Esophagus squamous epithelium (tissue), 5 donors: ENCODE measurements at regions not wholly inside any gene's neighbourhood (a gene's known extent, or its start where the extent isn't known, plus 50 kb on each side); places are given as distances from the start of the nearest gene placed in this dataset.

ENCODE experiments used
- DNase-seq: peaks from one replicate; lab custom pipeline; 2025; lab: John Stamatoyannopoulos, UW
- H3K27ac ChIP-seq, 4 donors: fragments of 200-600 bp; sonication (generic); one replicate each; pipeline ENCODE4 v1.5.1; 2016 to 2019; ENCODE audit warnings: mild to moderate bottlenecking in 1 of 4
- H3K27me3 ChIP-seq, 4 donors: fragments of 200-600 bp; sonication (generic); 1 replicate in 3 of 4; 2 replicates in 1 of 4; pipeline versions ENCODE4 v1.5.1 to v1.6.0; 2017 to 2021; ENCODE audit warnings: antibody characterized with exemption in 1 of 4
- H3K36me3 ChIP-seq, 3 donors: fragments of 200-600 bp; sonication (generic); one replicate each; pipeline ENCODE4 v1.5.1; 2016 to 2019
- H3K4me1 ChIP-seq, 3 donors: fragments of 200-600 bp; sonication (generic); one replicate each; pipeline ENCODE4 v1.5.1; 2017 to 2019
- H3K4me3 ChIP-seq, 4 donors: fragments of 200-600 bp; sonication (generic); 1 replicate in 3 of 4; 2 replicates in 1 of 4; pipeline ENCODE4 v1.5.1; 2016 to 2019; ENCODE audit warnings: mild to moderate bottlenecking in 2 of 4, moderate library complexity in 1 of 4
- H3K9me3 ChIP-seq, 3 donors: fragments of 200-600 bp; sonication (generic); one replicate each; pipeline ENCODE4 v1.5.1; 2016 to 2019
- POLR2A ChIP-seq, 4 donors: fragments of 450-650 bp; IDR thresholded peaks; one replicate each; pipeline ENCODE4 v1.6.1; 2017; ENCODE audit warnings: antibody characterized with exemption in 4 of 4, mild to moderate bottlenecking in 4 of 4, moderate library complexity in 3 of 4
- WGBS, 2 donors: methylation state at CpG; one replicate each; pipeline ENCODE4 v1.1.5; 2018; 5-methylcytosine and 5-hydroxymethylcytosine counted together
- intact Hi-C: fragments of 100-400 bp; cut with DNase I; formaldehyde crosslinking; loops from one replicate; pipeline ENCODE4 v1.15.0; 2022
- TF ChIP-seq, protein P1 (sequence below), 6 experiments: fragments of 450-650 bp in 4 of 6; fragments of 200-600 bp in 2 of 6; sonication (generic) in 2 of 6; IDR thresholded peaks; one replicate each; pipeline ENCODE4 v1.5.1; 2016 to 2019; ENCODE audit warnings: antibody characterized with exemption in 6 of 6, mild to moderate bottlenecking in 4 of 6, moderate library complexity in 4 of 6
- donor health status: DM: yes; HTN: yes; CAD: no.

GRCh38 chr3:59289831-59290230 lies 240.0 kb upstream of the CFAP20DC start:
- DNase-seq, result no peak
- H3K9me3 ChIP-seq, result peaks cover 0 to 5% (median 4%) of the 10 kb centered on the region in 3 donors
- TF ChIP-seq, protein P1, sequence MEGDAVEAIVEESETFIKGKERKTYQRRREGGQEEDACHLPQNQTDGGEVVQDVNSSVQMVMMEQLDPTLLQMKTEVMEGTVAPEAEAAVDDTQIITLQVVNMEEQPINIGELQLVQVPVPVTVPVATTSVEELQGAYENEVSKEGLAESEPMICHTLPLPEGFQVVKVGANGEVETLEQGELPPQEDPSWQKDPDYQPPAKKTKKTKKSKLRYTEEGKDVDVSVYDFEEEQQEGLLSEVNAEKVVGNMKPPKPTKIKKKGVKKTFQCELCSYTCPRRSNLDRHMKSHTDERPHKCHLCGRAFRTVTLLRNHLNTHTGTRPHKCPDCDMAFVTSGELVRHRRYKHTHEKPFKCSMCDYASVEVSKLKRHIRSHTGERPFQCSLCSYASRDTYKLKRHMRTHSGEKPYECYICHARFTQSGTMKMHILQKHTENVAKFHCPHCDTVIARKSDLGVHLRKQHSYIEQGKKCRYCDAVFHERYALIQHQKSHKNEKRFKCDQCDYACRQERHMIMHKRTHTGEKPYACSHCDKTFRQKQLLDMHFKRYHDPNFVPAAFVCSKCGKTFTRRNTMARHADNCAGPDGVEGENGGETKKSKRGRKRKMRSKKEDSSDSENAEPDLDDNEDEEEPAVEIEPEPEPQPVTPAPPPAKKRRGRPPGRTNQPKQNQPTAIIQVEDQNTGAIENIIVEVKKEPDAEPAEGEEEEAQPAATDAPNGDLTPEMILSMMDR (IDR thresholded peaks at IDR 0.05), result no peak
- no peak for TF ChIP-seq POLR2A (IDR thresholded peaks at IDR 0.05)

DNA sequence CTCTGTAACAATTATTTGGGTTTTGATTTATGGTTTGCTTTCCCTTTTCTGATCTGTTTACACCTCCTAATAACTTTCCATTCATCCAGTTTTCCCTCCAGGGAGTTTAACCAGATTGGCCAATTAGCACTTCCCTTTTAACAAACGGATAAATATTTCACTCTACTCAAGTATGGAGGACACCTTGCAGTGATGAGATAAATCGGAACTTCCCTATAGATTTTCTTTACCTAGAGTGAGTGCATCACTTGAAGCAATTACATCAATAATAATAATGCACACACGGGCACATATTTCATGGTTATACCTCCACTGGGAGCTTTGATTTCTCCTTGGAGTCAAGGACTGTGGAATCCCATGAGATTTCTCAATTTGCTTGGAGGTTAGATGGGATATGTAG lies 239.1 kb upstream of the CFAP20DC start:
- no peaks in the 10 kb centered on the region for H3K27me3 ChIP-seq
- peaks cover 0 to 5% (median 0%) of the 10 kb centered on the region in 3 donors for H3K9me3 ChIP-seq
- H3K4me1 ChIP-seq, result no peaks in the 10 kb centered on the region
- WGBS, 2 donors, result 53 to 55% methylated on average over 3 of the region's 3 CpGs
- DNase-seq, result no peak
- no peak for TF ChIP-seq POLR2A (IDR thresholded peaks at IDR 0.05)
- TF ChIP-seq, protein P1 (IDR thresholded peaks at IDR 0.05), result no peak
- no peak overlapping the region for H3K4me3 ChIP-seq
- no peaks in the 10 kb centered on the region for H3K36me3 ChIP-seq
- intact Hi-C loops, result no loop called here
- no peak overlapping the region for H3K27ac ChIP-seq

More at GRCh38 chr3:59289831-59290230, 240.0 kb upstream of the CFAP20DC start:
- no peaks in the 10 kb centered on the region for H3K27me3 ChIP-seq
- intact Hi-C loops, result no loop called here
- no peak overlapping the region for H3K4me3 ChIP-seq
- H3K36me3 ChIP-seq, result no peaks in the 10 kb centered on the region
- H3K4me1 ChIP-seq, result no peaks in the 10 kb centered on the region
- no peak overlapping the region for H3K27ac ChIP-seq
- WGBS, 2 donors, result 58 to 60% methylated on average over 1 of the region's 1 CpG

DNA sequence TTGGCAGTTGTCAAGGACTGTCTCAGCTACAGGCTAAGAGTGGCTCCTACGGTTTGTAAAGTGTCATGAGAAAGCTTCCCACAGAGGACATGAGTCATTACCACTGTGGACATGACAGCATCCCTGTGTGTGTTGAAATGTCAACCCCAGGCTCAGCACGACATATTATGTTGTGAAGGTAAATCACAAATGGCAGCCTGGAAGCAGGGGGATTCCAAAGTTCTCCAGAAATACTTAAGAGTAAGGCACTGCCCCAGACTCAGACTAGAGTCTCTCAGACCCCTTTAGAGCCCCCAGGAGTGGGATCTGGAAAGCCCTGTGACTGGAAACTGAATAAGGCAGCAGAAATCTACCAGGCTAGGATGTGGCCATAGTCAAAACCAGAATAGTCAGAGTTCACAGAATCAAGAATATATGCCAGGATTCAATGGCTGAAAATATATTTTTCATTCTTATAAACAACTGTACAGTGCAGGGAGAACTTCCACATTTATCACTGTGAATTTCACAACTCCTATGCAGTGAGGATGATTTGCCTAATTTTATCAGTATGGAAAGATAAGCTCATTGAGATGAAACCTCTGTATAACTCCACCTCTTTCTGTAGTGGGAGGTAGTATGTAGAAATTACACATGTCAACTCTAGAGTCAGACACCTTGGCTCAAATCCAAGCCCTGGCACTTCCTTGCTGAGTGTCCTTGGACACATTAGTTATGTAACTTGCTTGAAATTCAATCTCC lies 237.1 kb upstream of the CFAP20DC start:
- no peak for TF ChIP-seq POLR2A (IDR thresholded peaks at IDR 0.05)
- TF ChIP-seq, protein P1 (IDR thresholded peaks at IDR 0.05), result no peak
- intact Hi-C loops, result no loop called here

GRCh38 chr3:59285560-59285959 lies 235.7 kb upstream of the CFAP20DC start:
- 76 to 80% methylated on average over 2 of the region's 2 CpGs for WGBS, 2 donors
- TF ChIP-seq, protein P1 (IDR thresholded peaks at IDR 0.05), result no peak
- TF ChIP-seq POLR2A (IDR thresholded peaks at IDR 0.05), result no peak
- no peak overlapping the region for H3K27ac ChIP-seq

More for the DNA sequence above, 237.1 kb upstream of the CFAP20DC start:
- WGBS, 2 donors, result 32 to 66% methylated on average over 2 of the region's 2 CpGs
- H3K4me1 ChIP-seq, result no peaks in the 10 kb centered on the region
- H3K4me3 ChIP-seq, result no peak overlapping the region
- H3K27me3 ChIP-seq, result no peaks in the 10 kb centered on the region
- DNase-seq, result no peak
- H3K36me3 ChIP-seq, result no peaks in the 10 kb centered on the region
- H3K27ac ChIP-seq, result no peak overlapping the region
- no peaks in the 10 kb centered on the region for H3K9me3 ChIP-seq

GRCh38 chr3:59284926-59285325 lies 235.1 kb upstream of the CFAP20DC start:
- Histone ChIP-seq H3K4me3 (no peak overlapping the region), H3K36me3 (no peaks in the 10 kb centered on the region), H3K9me3 (no peaks in the 10 kb centered on the region), H3K27me3 (no peaks in the 10 kb centered on the region), H3K27ac (no peak overlapping the region), H3K4me1 (no peaks in the 10 kb centered on the region)
- intact Hi-C loops, result no loop called here
- WGBS, 2 donors, result 77 to 82% methylated on average over 1 of the region's 1 CpG
- no peak for DNase-seq
- TF ChIP-seq POLR2A (IDR thresholded peaks at IDR 0.05), result no peak
- TF ChIP-seq, protein P1 (IDR thresholded peaks at IDR 0.05), result no peak

More at GRCh38 chr3:59285560-59285959, 235.7 kb upstream of the CFAP20DC start:
- Histone ChIP-seq H3K9me3 (no peaks in the 10 kb centered on the region), H3K36me3 (no peaks in the 10 kb centered on the region), H3K4me1 (no peaks in the 10 kb centered on the region), H3K4me3 (no peak overlapping the region), H3K27me3 (no peaks in the 10 kb centered on the region)
- intact Hi-C loops, result no loop called here
- no peak for DNase-seq
